Cardiac muscle cell (in vitro differentiated cells and primary cell): ENCODE measurements at regions not wholly inside any gene's neighbourhood (a gene's known extent, or its start where the extent isn't known, plus 50 kb on each side); places are given as distances from the start of the nearest gene placed in this dataset.
A peak's percentile ranks its signal among the peaks of the same experiment; 100 is the strongest.
"Not testable (repeated sequence)": the region's sequence is repeated elsewhere in the genome, so short reads cannot be mapped to it uniquely, and the experiment has no call there.

ENCODE experiments used
- DNase-seq, 2 donors: peaks; one replicate each; pipeline versions ENCODE4 v3.0.0 to v3.0.0-alpha.2; 2010 to 2017; ENCODE audit warnings: low read depth in 1 of 2, low spot score in 1 of 2
- H3K27ac ChIP-seq: fragments of 200-600 bp; sonication (generic); 2 replicates; pipeline ENCODE4 v1.5.1; 2016
- H3K27me3 ChIP-seq: fragments of 200-600 bp; sonication (generic); 2 replicates; pipeline ENCODE4 v1.6.0; 2016; ENCODE audit warnings: control low read depth
- H3K36me3 ChIP-seq: fragments of 200-600 bp; sonication (generic); 2 replicates; pipeline ENCODE4 v1.5.1; 2016; ENCODE audit warnings: control low read depth
- H3K4me1 ChIP-seq: fragments of 200-600 bp; sonication (generic); 2 replicates; pipeline ENCODE4 v1.8.1; 2017; ENCODE audit warnings: low read depth, mild to moderate bottlenecking, mixed run types
- H3K4me3 ChIP-seq: fragments of 200-600 bp; sonication (generic); 2 replicates; pipeline ENCODE4 v1.5.1; 2016; ENCODE audit warnings: mild to moderate bottlenecking
- H3K9me3 ChIP-seq: fragments of 200-600 bp; sonication (generic); 2 replicates; pipeline ENCODE4 v1.5.1; 2017; ENCODE audit warnings: low read depth, mild to moderate bottlenecking, control low read depth
- CTCF ChIP-seq: IDR thresholded peaks from 2 replicates; pipeline ENCODE4 v1.5.1; 2012; ENCODE audit warnings: low read depth, mild to moderate bottlenecking, low read length

- H3K9me3 ChIP-seq, result no peaks in the 10 kb centered on the region
- peak in 1 of 2 donors; percentile 92 for DNase-seq
- H3K27me3 ChIP-seq, result no peaks in the 10 kb centered on the region
- H3K27ac ChIP-seq, result no peak overlapping the region
- H3K4me1 ChIP-seq, result peaks cover 13% of the 10 kb centered on the region
- no peak for TF ChIP-seq CTCF
- H3K36me3 ChIP-seq, result no peaks in the 10 kb centered on the region
- no peak overlapping the region for H3K4me3 ChIP-seq
These were observed 119.5 kb downstream of the ANXA1 start for GRCh38 chr9:73270967-73271721.

- no peaks in the 10 kb centered on the region for H3K27me3 ChIP-seq
- no peaks in the 10 kb centered on the region for H3K9me3 ChIP-seq
- peaks cover 6% of the 10 kb centered on the region for H3K4me1 ChIP-seq
- H3K27ac ChIP-seq, result no peak overlapping the region
- no peak overlapping the region for H3K4me3 ChIP-seq
- DNase-seq, result no peak
- no peaks in the 10 kb centered on the region for H3K36me3 ChIP-seq
- no peak for TF ChIP-seq CTCF
These were observed 128.4 kb downstream of the ANXA1 start for GRCh38 chr9:73280113-73280512.

GRCh38 chr9:73284377-73284776 lies 132.7 kb downstream of the ANXA1 start:
- no peaks in the 10 kb centered on the region for H3K36me3 ChIP-seq
- no peak for DNase-seq
- no peak overlapping the region for H3K4me3 ChIP-seq
- no peak overlapping the region for H3K27ac ChIP-seq
- no peak for TF ChIP-seq CTCF
- no peaks in the 10 kb centered on the region for H3K27me3 ChIP-seq
- no peaks in the 10 kb centered on the region for H3K9me3 ChIP-seq
- H3K4me1 ChIP-seq, result peaks cover 6% of the 10 kb centered on the region

GRCh38 chr9:73294336-73294735 lies 142.7 kb downstream of the ANXA1 start:
- peak in 1 of 2 donors; percentile 5 for DNase-seq
- no peak overlapping the region for H3K4me3 ChIP-seq
- H3K9me3 ChIP-seq, result no peaks in the 10 kb centered on the region
- TF ChIP-seq CTCF, result no peak
- no peaks in the 10 kb centered on the region for H3K4me1 ChIP-seq
- H3K27me3 ChIP-seq, result no peaks in the 10 kb centered on the region
- H3K36me3 ChIP-seq, result no peaks in the 10 kb centered on the region
- no peak overlapping the region for H3K27ac ChIP-seq

- Histone ChIP-seq H3K27ac (no peak overlapping the region), H3K27me3 (no peaks in the 10 kb centered on the region), H3K9me3 (no peaks in the 10 kb centered on the region), H3K4me1 (peaks cover 11% of the 10 kb centered on the region), H3K36me3 (no peaks in the 10 kb centered on the region), H3K4me3 (no peak overlapping the region)
- no peak for DNase-seq
- no peak for TF ChIP-seq CTCF
These were observed 174.3 kb downstream of the ANXA1 start for GRCh38 chr9:73325983-73326382.

- Histone ChIP-seq H3K27ac (no peak overlapping the region), H3K9me3 (no peaks in the 10 kb centered on the region), H3K4me3 (no peak overlapping the region), H3K27me3 (no peaks in the 10 kb centered on the region), H3K36me3 (no peaks in the 10 kb centered on the region), H3K4me1 (peaks cover 11% of the 10 kb centered on the region)
- no peak for DNase-seq
- TF ChIP-seq CTCF, result no peak
These were observed 175.5 kb downstream of the ANXA1 start for GRCh38 chr9:73327149-73327548.

- not testable (repeated sequence) for H3K9me3 ChIP-seq, DNase-seq, H3K4me1 ChIP-seq, H3K27me3 ChIP-seq, H3K36me3 ChIP-seq, H3K27ac ChIP-seq, H3K4me3 ChIP-seq
These were observed 185.5 kb downstream of the ANXA1 start for GRCh38 chr9:73337182-73337581.
